ENCODE measurements at regions not wholly inside any gene's neighbourhood (a gene's known extent, or its start where the extent isn't known, plus 50 kb on each side); places are given as distances from the start of the nearest gene placed in this dataset.

GRCh38 chr13:68759617-68760016 is 1348.0 kb upstream of the ATXN8OS start:
- TF ChIP-seq, protein P1, sequence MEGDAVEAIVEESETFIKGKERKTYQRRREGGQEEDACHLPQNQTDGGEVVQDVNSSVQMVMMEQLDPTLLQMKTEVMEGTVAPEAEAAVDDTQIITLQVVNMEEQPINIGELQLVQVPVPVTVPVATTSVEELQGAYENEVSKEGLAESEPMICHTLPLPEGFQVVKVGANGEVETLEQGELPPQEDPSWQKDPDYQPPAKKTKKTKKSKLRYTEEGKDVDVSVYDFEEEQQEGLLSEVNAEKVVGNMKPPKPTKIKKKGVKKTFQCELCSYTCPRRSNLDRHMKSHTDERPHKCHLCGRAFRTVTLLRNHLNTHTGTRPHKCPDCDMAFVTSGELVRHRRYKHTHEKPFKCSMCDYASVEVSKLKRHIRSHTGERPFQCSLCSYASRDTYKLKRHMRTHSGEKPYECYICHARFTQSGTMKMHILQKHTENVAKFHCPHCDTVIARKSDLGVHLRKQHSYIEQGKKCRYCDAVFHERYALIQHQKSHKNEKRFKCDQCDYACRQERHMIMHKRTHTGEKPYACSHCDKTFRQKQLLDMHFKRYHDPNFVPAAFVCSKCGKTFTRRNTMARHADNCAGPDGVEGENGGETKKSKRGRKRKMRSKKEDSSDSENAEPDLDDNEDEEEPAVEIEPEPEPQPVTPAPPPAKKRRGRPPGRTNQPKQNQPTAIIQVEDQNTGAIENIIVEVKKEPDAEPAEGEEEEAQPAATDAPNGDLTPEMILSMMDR (IDR thresholded peaks at IDR 0.05 in 8 of 11, conservative IDR thresholded peaks at IDR 0.05 in 3 of 11), result no peak
- no peak for TF ChIP-seq POLR2AphosphoS5 (IDR thresholded peaks at IDR 0.05)
- TF ChIP-seq POLR2A (IDR thresholded peaks at IDR 0.05), result no peak

Measured in spleen (tissue), 7 donors.